Liver (tissue), 8 donors: ENCODE measurements at regions not wholly inside any gene's neighbourhood (a gene's known extent, or its start where the extent isn't known, plus 50 kb on each side); places are given as distances from the start of the nearest gene placed in this dataset.

ENCODE experiments used
- DNase-seq: peaks from one replicate; pipeline ENCODE4 v3.0.0-alpha.2; 2017; ENCODE audit warnings: low spot score
- H3K27ac ChIP-seq, 2 donors: one replicate each; pipeline ENCODE4 v1.7.0; 2013; ENCODE audit warnings: inconsistent platforms in 2 of 2, low read length in 2 of 2, control low read depth in 1 of 2, low read depth in 1 of 2, mild to moderate bottlenecking in 1 of 2
- H3K27me3 ChIP-seq, 4 donors: one replicate each; pipeline versions ENCODE4 v1.6.1 to v1.7.0; 2013; ENCODE audit warnings: low read length in 3 of 4, inconsistent platforms in 1 of 4, mild to moderate bottlenecking in 1 of 4, moderate library complexity in 1 of 4; ENCODE audit not compliant: control insufficient read depth in 4 of 4, insufficient read depth in 4 of 4
- H3K36me3 ChIP-seq, 4 donors: one replicate each; pipeline versions ENCODE4 v1.6.1 to v1.7.0; 2013; ENCODE audit warnings: low read length in 3 of 4, mild to moderate bottlenecking in 3 of 4, low read depth in 1 of 4, moderate library complexity in 1 of 4; ENCODE audit not compliant: control insufficient read depth in 4 of 4, insufficient read depth in 3 of 4
- H3K4me1 ChIP-seq, 4 donors: one replicate each; pipeline versions ENCODE4 v1.6.1 to v1.7.0; 2013; ENCODE audit warnings: low read length in 3 of 4, mild to moderate bottlenecking in 3 of 4, moderate library complexity in 1 of 4; ENCODE audit not compliant: control insufficient read depth in 4 of 4, insufficient read depth in 4 of 4
- H3K4me3 ChIP-seq, 3 donors: one replicate each; pipeline versions ENCODE4 v1.6.1 to v1.7.0; 2013; ENCODE audit warnings: low read length in 3 of 3, control low read depth in 1 of 3, low read depth in 1 of 3, mild to moderate bottlenecking in 1 of 3
- H3K9ac ChIP-seq, 2 donors: one replicate each; pipeline ENCODE4 v1.7.0; 2013; ENCODE audit warnings: low read length in 2 of 2, mild to moderate bottlenecking in 2 of 2, moderate library complexity in 2 of 2, control low read depth in 1 of 2, low read depth in 1 of 2
- H3K9me3 ChIP-seq, 4 donors: one replicate each; pipeline versions ENCODE4 v1.6.1 to v1.7.0; 2013; ENCODE audit warnings: low read length in 3 of 4; ENCODE audit not compliant: control insufficient read depth in 4 of 4
- EGR1 ChIP-seq, 2 donors: IDR thresholded peaks; 2 replicates each; pipeline ENCODE4 v1.6.1; 2016 to 2018; ENCODE audit warnings: antibody characterized with exemption in 2 of 2, low read depth in 2 of 2
- FOXA1 ChIP-seq: IDR thresholded peaks from 2 replicates; pipeline ENCODE4 v1.6.1; 2016; ENCODE audit warnings: antibody characterized with exemption
- FOXA2 ChIP-seq: IDR thresholded peaks from 2 replicates; pipeline ENCODE4 v1.6.1; 2016; ENCODE audit warnings: antibody characterized with exemption
- GABPA ChIP-seq, 2 donors: IDR thresholded peaks in 1 of 2; conservative IDR thresholded peaks in 1 of 2; 2 replicates each; pipeline ENCODE4 v1.6.1; 2016; ENCODE audit warnings: antibody characterized with exemption in 2 of 2, mild to moderate bottlenecking in 1 of 2, moderate library complexity in 1 of 2
- HNF4A ChIP-seq, 2 donors: conservative IDR thresholded peaks; 2 replicates each; pipeline ENCODE4 v1.6.1; 2016; ENCODE audit warnings: antibody characterized with exemption in 2 of 2, mild to moderate bottlenecking in 2 of 2
- HNF4G ChIP-seq: IDR thresholded peaks from 2 replicates; pipeline ENCODE4 v1.6.1; 2016; ENCODE audit warnings: antibody characterized with exemption
- JUND ChIP-seq, 2 donors: IDR thresholded peaks; 2 replicates each; pipeline ENCODE4 v1.6.1; 2016; ENCODE audit warnings: antibody characterized with exemption in 2 of 2
- NR2F2 ChIP-seq: IDR thresholded peaks from 2 replicates; pipeline ENCODE4 v1.6.1; 2016; ENCODE audit warnings: antibody characterized with exemption
- RAD21 ChIP-seq, 2 donors: IDR thresholded peaks; 2 replicates each; pipeline ENCODE4 v1.6.1; 2016; ENCODE audit warnings: antibody characterized with exemption in 2 of 2, mild to moderate bottlenecking in 2 of 2
- RXRA ChIP-seq, 2 donors: IDR thresholded peaks; 2 replicates each; pipeline ENCODE4 v1.6.1; 2017 to 2018; ENCODE audit warnings: antibody characterized with exemption in 2 of 2, mild to moderate bottlenecking in 1 of 2
- SP1 ChIP-seq: IDR thresholded peaks from 2 replicates; pipeline ENCODE4 v1.6.1; 2018; ENCODE audit warnings: antibody characterized with exemption, mild to moderate bottlenecking
- TAF1 ChIP-seq: conservative IDR thresholded peaks from 2 replicates; pipeline ENCODE4 v1.6.1; 2016; ENCODE audit warnings: antibody characterized with exemption, mild to moderate bottlenecking
- YY1 ChIP-seq: IDR thresholded peaks from 2 replicates; pipeline ENCODE4 v1.6.1; 2016; ENCODE audit warnings: antibody characterized with exemption, mild to moderate bottlenecking
- WGBS: extraction: QIAGEN DNeasy Blood & Tissue Kit; methylation state at CpG from one replicate; pipeline ENCODE4 v1.1.7; 2013; 5-methylcytosine and 5-hydroxymethylcytosine counted together
- TF ChIP-seq, protein P1 (sequence below): IDR thresholded peaks from 2 replicates; pipeline ENCODE4 v1.6.1; 2016; ENCODE audit warnings: antibody characterized with exemption
- TF ChIP-seq, protein P2 (sequence below): fragments of 150-350 bp; IDR thresholded peaks from 2 replicates; pipeline ENCODE4 v1.5.1; 2017; ENCODE audit warnings: improper control_type of control experiment, low read depth, low read length; ENCODE audit not compliant: missing input control
- TF ChIP-seq, protein P3 (sequence below): IDR thresholded peaks from 2 replicates; pipeline ENCODE4 v1.6.1; 2016; ENCODE audit warnings: antibody characterized with exemption
- TF ChIP-seq, protein P4 (sequence below): IDR thresholded peaks from 2 replicates; pipeline ENCODE4 v1.6.1; 2016; ENCODE audit warnings: antibody characterized with exemption
- TF ChIP-seq, protein P5 (sequence below): IDR thresholded peaks from 2 replicates; pipeline ENCODE4 v1.6.1; 2016; ENCODE audit warnings: antibody characterized with exemption, mild to moderate bottlenecking
- donor health status: healthy.
- donor health status: healthy.
- donor health status: healthy.
- donor health status: healthy.
- donor health status: healthy.

DNA sequence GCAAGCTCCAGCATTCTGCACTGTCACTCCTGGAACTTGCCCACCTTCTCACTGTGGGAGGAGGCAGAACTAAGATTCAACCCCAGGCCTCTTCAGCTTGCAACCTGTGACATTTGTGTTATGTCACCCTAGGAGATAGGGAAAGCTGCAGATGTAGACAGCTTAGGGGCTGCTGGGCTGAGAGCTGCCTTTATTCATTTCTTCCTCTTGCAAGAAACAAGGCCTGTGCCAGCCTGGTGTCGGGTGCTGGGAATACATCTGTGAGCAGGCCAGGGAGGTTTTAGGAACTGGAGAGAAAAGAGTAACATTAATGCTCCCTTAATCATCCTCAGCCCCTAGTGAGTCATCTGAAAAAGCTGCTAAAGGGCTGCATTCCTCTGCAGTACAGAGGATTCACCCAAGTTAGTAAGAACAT, 101.8 kb downstream of the FGF18 start:
- DNase-seq, result no peak
- H3K9ac ChIP-seq, result no peak overlapping the region
- H3K9me3 ChIP-seq, result no peaks in the 10 kb centered on the region
- H3K4me3 ChIP-seq, result no peak overlapping the region
- no peaks in the 10 kb centered on the region for H3K36me3 ChIP-seq
- 75% methylated on average over 1 of the region's 1 CpG for WGBS
- TF ChIP-seq FOXA2 (no peak), TAF1 (no peak), JUND (IDR thresholded peaks at IDR 0.05) (no peak), YY1 (no peak), NR2F2 (no peak), RXRA (IDR thresholded peaks at IDR 0.05) (no peak)
- TF ChIP-seq, protein P1, sequence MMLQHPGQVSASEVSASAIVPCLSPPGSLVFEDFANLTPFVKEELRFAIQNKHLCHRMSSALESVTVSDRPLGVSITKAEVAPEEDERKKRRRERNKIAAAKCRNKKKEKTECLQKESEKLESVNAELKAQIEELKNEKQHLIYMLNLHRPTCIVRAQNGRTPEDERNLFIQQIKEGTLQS, result no peak
- TF ChIP-seq, protein P2, sequence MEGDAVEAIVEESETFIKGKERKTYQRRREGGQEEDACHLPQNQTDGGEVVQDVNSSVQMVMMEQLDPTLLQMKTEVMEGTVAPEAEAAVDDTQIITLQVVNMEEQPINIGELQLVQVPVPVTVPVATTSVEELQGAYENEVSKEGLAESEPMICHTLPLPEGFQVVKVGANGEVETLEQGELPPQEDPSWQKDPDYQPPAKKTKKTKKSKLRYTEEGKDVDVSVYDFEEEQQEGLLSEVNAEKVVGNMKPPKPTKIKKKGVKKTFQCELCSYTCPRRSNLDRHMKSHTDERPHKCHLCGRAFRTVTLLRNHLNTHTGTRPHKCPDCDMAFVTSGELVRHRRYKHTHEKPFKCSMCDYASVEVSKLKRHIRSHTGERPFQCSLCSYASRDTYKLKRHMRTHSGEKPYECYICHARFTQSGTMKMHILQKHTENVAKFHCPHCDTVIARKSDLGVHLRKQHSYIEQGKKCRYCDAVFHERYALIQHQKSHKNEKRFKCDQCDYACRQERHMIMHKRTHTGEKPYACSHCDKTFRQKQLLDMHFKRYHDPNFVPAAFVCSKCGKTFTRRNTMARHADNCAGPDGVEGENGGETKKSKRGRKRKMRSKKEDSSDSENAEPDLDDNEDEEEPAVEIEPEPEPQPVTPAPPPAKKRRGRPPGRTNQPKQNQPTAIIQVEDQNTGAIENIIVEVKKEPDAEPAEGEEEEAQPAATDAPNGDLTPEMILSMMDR, result no peak
- TF ChIP-seq, protein P3, sequence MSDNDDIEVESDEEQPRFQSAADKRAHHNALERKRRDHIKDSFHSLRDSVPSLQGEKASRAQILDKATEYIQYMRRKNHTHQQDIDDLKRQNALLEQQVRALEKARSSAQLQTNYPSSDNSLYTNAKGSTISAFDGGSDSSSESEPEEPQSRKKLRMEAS, result no peak
- H3K4me1 ChIP-seq, result no peaks in the 10 kb centered on the region
- no peak overlapping the region for H3K27ac ChIP-seq
- H3K27me3 ChIP-seq, result no peaks in the 10 kb centered on the region

DNA sequence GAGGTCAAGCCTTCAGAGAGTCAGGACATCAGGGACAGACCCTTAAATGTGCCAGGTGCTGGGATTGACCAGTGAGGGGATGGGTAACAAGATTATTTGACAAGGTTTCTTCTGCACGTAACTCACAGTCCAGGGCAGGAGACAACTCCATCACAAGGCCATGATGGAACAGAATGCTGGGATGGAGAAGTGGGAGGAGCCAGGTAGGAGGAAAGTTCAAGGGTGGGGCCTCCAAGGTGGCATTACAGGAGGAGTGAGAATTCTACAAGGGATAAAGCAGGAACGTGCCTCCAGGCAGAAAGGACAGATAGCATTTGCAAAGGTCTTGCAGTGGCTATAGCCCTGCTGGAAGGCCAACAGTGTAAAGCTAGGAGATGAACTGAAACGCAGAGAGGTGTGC, 102.2 kb downstream of the FGF18 start:
- Histone ChIP-seq H3K27ac (no peak overlapping the region), H3K27me3 (no peaks in the 10 kb centered on the region), H3K4me1 (no peaks in the 10 kb centered on the region), H3K9ac (no peak overlapping the region), H3K4me3 (no peak overlapping the region), H3K9me3 (no peaks in the 10 kb centered on the region), H3K36me3 (no peaks in the 10 kb centered on the region)
- TF ChIP-seq SP1, result no peak
- no peak for TF ChIP-seq NR2F2
- TF ChIP-seq, protein P3, result no peak
- 70% methylated on average over 3 of the region's 3 CpGs for WGBS
- no peak for DNase-seq

DNA sequence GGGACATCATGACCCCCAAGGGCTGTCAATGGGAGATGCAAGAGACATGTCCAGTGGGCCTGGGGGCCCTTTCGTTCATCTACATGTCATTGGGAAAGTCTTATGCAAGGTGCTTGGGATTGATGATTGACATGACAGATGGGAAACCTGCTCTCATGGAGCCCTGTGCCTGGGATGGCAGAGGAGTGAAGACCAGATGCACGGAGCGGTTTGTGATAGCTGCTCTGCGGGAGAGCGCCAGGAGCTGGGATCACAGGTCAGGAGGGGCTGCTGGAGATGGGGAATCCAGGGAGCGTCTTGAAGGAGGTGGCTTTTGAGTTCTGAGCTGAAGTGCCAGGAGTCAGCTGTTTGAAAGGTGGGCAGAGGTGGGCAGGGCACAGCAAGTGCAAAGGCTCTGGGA, 104.3 kb downstream of the FGF18 start:
- H3K9me3 ChIP-seq, result no peaks in the 10 kb centered on the region
- H3K4me1 ChIP-seq, result no peaks in the 10 kb centered on the region
- 76% methylated on average over 6 of the region's 6 CpGs for WGBS
- no peaks in the 10 kb centered on the region for H3K36me3 ChIP-seq
- H3K27ac ChIP-seq, result no peak overlapping the region
- H3K9ac ChIP-seq, result no peak overlapping the region
- no peak overlapping the region for H3K4me3 ChIP-seq
- peaks cover 0 to 3% (median 0%) of the 10 kb centered on the region in 4 donors for H3K27me3 ChIP-seq
- DNase-seq, result no peak
- no peak for TF ChIP-seq SP1
- TF ChIP-seq, protein P4, sequence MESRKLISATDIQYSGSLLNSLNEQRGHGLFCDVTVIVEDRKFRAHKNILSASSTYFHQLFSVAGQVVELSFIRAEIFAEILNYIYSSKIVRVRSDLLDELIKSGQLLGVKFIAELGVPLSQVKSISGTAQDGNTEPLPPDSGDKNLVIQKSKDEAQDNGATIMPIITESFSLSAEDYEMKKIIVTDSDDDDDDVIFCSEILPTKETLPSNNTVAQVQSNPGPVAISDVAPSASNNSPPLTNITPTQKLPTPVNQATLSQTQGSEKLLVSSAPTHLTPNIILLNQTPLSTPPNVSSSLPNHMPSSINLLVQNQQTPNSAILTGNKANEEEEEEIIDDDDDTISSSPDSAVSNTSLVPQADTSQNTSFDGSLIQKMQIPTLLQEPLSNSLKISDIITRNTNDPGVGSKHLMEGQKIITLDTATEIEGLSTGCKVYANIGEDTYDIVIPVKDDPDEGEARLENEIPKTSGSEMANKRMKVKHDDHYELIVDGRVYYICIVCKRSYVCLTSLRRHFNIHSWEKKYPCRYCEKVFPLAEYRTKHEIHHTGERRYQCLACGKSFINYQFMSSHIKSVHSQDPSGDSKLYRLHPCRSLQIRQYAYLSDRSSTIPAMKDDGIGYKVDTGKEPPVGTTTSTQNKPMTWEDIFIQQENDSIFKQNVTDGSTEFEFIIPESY, result no peak
- no peak for TF ChIP-seq HNF4A (conservative IDR thresholded peaks at IDR 0.05)
- TF ChIP-seq HNF4G, result no peak
- TF ChIP-seq, protein P5, sequence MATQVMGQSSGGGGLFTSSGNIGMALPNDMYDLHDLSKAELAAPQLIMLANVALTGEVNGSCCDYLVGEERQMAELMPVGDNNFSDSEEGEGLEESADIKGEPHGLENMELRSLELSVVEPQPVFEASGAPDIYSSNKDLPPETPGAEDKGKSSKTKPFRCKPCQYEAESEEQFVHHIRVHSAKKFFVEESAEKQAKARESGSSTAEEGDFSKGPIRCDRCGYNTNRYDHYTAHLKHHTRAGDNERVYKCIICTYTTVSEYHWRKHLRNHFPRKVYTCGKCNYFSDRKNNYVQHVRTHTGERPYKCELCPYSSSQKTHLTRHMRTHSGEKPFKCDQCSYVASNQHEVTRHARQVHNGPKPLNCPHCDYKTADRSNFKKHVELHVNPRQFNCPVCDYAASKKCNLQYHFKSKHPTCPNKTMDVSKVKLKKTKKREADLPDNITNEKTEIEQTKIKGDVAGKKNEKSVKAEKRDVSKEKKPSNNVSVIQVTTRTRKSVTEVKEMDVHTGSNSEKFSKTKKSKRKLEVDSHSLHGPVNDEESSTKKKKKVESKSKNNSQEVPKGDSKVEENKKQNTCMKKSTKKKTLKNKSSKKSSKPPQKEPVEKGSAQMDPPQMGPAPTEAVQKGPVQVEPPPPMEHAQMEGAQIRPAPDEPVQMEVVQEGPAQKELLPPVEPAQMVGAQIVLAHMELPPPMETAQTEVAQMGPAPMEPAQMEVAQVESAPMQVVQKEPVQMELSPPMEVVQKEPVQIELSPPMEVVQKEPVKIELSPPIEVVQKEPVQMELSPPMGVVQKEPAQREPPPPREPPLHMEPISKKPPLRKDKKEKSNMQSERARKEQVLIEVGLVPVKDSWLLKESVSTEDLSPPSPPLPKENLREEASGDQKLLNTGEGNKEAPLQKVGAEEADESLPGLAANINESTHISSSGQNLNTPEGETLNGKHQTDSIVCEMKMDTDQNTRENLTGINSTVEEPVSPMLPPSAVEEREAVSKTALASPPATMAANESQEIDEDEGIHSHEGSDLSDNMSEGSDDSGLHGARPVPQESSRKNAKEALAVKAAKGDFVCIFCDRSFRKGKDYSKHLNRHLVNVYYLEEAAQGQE, result no peak
- TF ChIP-seq FOXA1, result no peak
- TF ChIP-seq, protein P2, result no peak
- no peak for TF ChIP-seq EGR1 (IDR thresholded peaks at IDR 0.05; ENCODE audit: low read depth in 2 of 2)
- no peak for TF ChIP-seq YY1
- TF ChIP-seq TAF1, result no peak
- TF ChIP-seq, protein P1, result no peak
- no peak for TF ChIP-seq NR2F2
- TF ChIP-seq RAD21 (IDR thresholded peaks at IDR 0.05), result no peak
- TF ChIP-seq GABPA (IDR thresholded peaks at IDR 0.05 in 1 of 2, conservative IDR thresholded peaks at IDR 0.05 in 1 of 2), result no peak
